Smooth muscle cell (in vitro differentiated cells): ENCODE measurements at regions not wholly inside any gene's neighbourhood (a gene's known extent, or its start where the extent isn't known, plus 50 kb on each side); places are given as distances from the start of the nearest gene placed in this dataset.

Experiments used
- DNase-seq: peaks from one replicate; lab custom pipeline; 2025; ENCODE audit not compliant: unreplicated experiment; lab: John Stamatoyannopoulos, UW
- H2AFZ ChIP-seq: fragments of 200-600 bp; sonication (generic); 2 replicates; pipeline ENCODE4 v1.6.0; 2016; ENCODE audit warnings: antibody characterized with exemption, low read depth, mild to moderate bottlenecking
- H3F3A ChIP-seq: fragments of 200-600 bp; sonication (generic); 2 replicates; pipeline ENCODE4 v1.6.0; 2017; ENCODE audit warnings: antibody characterized with exemption, low read depth
- H3K27ac ChIP-seq: fragments of 200-600 bp; sonication (generic); 2 replicates; pipeline ENCODE4 v1.5.1; 2016; ENCODE audit warnings: low read depth, mild to moderate bottlenecking
- H3K27me3 ChIP-seq: fragments of 200-600 bp; sonication (generic); 2 replicates; pipeline ENCODE4 v1.6.1; 2016; ENCODE audit warnings: low read depth, mild to moderate bottlenecking
- H3K36me3 ChIP-seq: fragments of 200-600 bp; sonication (generic); 2 replicates; pipeline ENCODE4 v1.5.1; 2016; ENCODE audit warnings: low read depth
- H3K4me1 ChIP-seq: fragments of 200-600 bp; sonication (generic); 2 replicates; pipeline ENCODE4 v1.5.1; 2016; ENCODE audit warnings: low read depth
- H3K4me2 ChIP-seq: fragments of 200-600 bp; sonication (generic); 2 replicates; pipeline ENCODE4 v1.6.0; 2016; ENCODE audit warnings: mild to moderate bottlenecking
- H3K4me3 ChIP-seq: fragments of 200-600 bp; sonication (generic); 2 replicates; pipeline ENCODE4 v1.5.1; 2016; ENCODE audit warnings: mild to moderate bottlenecking
- H3K79me2 ChIP-seq: fragments of 200-600 bp; sonication (generic); 2 replicates; pipeline ENCODE4 v1.6.0; 2016; ENCODE audit warnings: low read depth, mild to moderate bottlenecking
- H3K9ac ChIP-seq: fragments of 200-600 bp; sonication (generic); 2 replicates; pipeline ENCODE4 v1.6.0; 2016; ENCODE audit warnings: low read depth
- H3K9me3 ChIP-seq: fragments of 200-600 bp; sonication (generic); replicated peaks from 2 replicates; pipeline ENCODE4 v1.5.1; 2016; ENCODE audit warnings: low read depth
- H4K20me1 ChIP-seq: fragments of 200-600 bp; sonication (generic); 2 replicates; pipeline ENCODE4 v1.6.0; 2016; ENCODE audit warnings: low read depth
- WGBS: methylation state at CpG from one replicate; pipeline ENCODE4 v1.1.7; 2016; ENCODE audit warnings: low lambda C conversion rate; 5-methylcytosine and 5-hydroxymethylcytosine counted together
- TF ChIP-seq, protein P1 (sequence below): fragments of 200-600 bp; sonication (generic); IDR thresholded peaks from 2 replicates; pipeline ENCODE4 v1.5.1; 2017; ENCODE audit warnings: borderline replicate concordance, mild to moderate bottlenecking, antibody characterized with exemption; ENCODE audit not compliant: insufficient read depth, poor library complexity, severe bottlenecking

DNA sequence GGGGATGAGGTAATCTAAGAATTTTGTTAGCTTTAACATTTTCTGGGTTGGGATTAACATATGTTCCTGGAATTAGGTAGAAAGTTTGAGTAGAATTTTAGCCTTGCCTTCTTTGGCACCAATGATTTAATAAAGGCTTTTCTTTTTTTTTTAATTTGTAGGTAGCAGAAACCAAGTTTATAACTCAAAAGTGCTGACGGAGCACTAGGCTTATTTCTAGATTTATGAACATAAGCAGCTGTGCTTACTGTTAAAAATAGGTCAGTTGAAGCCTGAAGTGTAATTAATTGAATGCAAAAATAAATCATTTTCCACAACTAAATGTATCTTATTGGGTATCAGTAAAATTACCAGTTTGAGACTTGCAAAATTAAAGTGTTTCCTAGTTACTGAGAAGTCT is 62.4 kb downstream of the TAF11L14 start:
- Histone ChIP-seq H2AFZ (no peak overlapping the region), H3K4me1 (no peaks in the 10 kb centered on the region), H3K4me3 (no peak overlapping the region), H3K9ac (no peak overlapping the region), H3K4me2 (no peak overlapping the region), H3F3A (no peaks in the 10 kb centered on the region), H3K9me3 (no peaks in the 10 kb centered on the region), H3K27ac (no peak overlapping the region), H3K79me2 (no peaks in the 10 kb centered on the region), H4K20me1 (no peaks in the 10 kb centered on the region), H3K36me3 (no peaks in the 10 kb centered on the region), H3K27me3 (no peaks in the 10 kb centered on the region)
- no peak for DNase-seq
- WGBS: 63% methylated on average over 1 of the region's 1 CpG
- TF ChIP-seq, protein P1, sequence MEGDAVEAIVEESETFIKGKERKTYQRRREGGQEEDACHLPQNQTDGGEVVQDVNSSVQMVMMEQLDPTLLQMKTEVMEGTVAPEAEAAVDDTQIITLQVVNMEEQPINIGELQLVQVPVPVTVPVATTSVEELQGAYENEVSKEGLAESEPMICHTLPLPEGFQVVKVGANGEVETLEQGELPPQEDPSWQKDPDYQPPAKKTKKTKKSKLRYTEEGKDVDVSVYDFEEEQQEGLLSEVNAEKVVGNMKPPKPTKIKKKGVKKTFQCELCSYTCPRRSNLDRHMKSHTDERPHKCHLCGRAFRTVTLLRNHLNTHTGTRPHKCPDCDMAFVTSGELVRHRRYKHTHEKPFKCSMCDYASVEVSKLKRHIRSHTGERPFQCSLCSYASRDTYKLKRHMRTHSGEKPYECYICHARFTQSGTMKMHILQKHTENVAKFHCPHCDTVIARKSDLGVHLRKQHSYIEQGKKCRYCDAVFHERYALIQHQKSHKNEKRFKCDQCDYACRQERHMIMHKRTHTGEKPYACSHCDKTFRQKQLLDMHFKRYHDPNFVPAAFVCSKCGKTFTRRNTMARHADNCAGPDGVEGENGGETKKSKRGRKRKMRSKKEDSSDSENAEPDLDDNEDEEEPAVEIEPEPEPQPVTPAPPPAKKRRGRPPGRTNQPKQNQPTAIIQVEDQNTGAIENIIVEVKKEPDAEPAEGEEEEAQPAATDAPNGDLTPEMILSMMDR: no peak

DNA sequence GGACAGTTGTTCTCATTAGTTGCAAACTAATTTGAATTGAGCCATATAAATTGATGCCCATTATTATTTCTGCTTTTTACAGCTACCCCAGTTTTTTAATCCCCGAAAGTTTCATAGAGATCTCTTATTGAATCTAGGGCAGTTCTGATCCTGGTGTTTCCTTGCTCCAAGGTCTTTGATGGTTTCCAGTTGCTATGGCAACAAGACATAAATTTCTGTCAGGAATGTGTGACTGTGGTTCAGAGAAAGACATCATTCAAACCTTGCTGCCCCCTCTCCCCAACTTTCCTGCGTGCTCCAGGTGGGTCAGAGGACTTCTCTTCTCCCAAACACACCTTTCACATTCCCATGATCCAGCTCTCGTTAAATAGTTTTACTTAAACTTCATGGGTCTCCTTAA is 63.4 kb downstream of the TAF11L14 start:
- Histone ChIP-seq H3F3A (no peaks in the 10 kb centered on the region), H3K9ac (no peak overlapping the region), H3K4me3 (no peak overlapping the region), H3K27me3 (no peaks in the 10 kb centered on the region), H3K4me1 (no peaks in the 10 kb centered on the region), H3K36me3 (no peaks in the 10 kb centered on the region), H4K20me1 (no peaks in the 10 kb centered on the region), H3K79me2 (no peaks in the 10 kb centered on the region), H3K4me2 (no peak overlapping the region), H3K27ac (no peak overlapping the region), H2AFZ (no peak overlapping the region), H3K9me3 (no peaks in the 10 kb centered on the region)
- DNase-seq: no peak
- 72% methylated on average over 3 of the region's 3 CpGs for WGBS
- TF ChIP-seq, protein P1: no peak

DNA sequence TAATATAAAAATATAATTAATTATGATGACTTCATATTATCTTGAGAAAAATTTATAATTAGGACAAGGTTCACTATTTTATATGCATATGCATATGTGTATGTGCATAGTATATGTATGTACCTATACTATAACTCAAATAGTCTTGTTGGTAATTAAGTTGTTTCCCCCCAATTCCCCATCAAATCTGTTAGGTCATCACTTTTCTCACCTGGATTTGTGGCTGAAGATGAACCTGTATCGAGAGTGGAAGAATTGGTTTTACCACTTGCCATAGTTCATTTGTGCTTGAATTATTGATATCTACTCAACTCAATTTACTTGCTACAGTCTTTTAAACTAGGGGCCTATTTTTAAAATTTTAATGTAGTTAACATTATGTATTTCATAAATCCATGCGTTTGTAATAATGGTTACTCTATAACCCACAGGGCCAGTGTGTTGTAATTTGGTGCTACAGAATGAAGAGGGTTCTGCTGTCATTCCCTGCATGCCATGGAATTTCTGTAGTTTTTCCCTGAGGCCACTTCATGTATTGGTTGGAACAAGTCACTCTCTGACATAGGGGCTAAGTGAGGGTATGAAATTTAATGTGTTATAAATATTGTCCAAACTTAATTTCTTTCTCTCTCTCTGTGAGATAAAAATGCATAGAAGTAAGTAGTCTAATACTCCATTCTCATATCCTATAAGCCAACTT is 74.9 kb downstream of the TAF11L14 start:
- TF ChIP-seq, protein P1: no peak
- DNase-seq: no peak
- H3K79me2 ChIP-seq: no peaks in the 10 kb centered on the region

DNA sequence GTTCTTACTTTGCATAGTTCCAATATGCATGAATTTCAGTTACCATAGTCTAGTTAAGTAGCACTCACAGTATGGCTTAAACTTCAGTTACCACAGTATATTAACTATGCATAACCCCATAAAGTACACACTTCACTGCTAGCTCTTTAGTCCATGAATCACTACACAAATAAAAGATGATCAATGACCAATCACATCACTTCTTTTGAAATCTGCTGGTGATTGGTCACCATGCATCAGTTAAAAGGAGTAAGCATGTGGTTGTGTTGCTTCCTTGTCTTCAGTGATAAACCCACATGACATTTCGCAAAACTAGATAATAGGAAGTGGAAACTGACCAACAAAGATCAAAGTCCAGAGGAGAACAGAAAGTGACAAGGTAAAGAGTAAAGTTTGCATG is 79.0 kb downstream of the TAF11L14 start:
- Histone ChIP-seq H4K20me1 (no peaks in the 10 kb centered on the region), H3K79me2 (no peaks in the 10 kb centered on the region), H3K4me2 (no peak overlapping the region), H3K9me3 (no peaks in the 10 kb centered on the region), H3K4me1 (no peaks in the 10 kb centered on the region), H3K27me3 (no peaks in the 10 kb centered on the region), H3K36me3 (no peaks in the 10 kb centered on the region), H3F3A (no peaks in the 10 kb centered on the region), H3K9ac (no peak overlapping the region), H3K4me3 (no peak overlapping the region), H2AFZ (no peak overlapping the region), H3K27ac (no peak overlapping the region)
- WGBS: 91% methylated on average over 1 of the region's 1 CpG
- TF ChIP-seq, protein P1: no peak
- no peak for DNase-seq

More for the DNA sequence above, 74.9 kb downstream of the TAF11L14 start:
- no peak overlapping the region for H3K4me2 ChIP-seq
- H3K27ac ChIP-seq: no peak overlapping the region
- no peak overlapping the region for H3K9ac ChIP-seq
- H4K20me1 ChIP-seq: no peaks in the 10 kb centered on the region
- H3K4me3 ChIP-seq: no peak overlapping the region
- H3F3A ChIP-seq: no peaks in the 10 kb centered on the region
- no peak overlapping the region for H2AFZ ChIP-seq
- no peaks in the 10 kb centered on the region for H3K4me1 ChIP-seq
- WGBS: 88% methylated on average over 2 of the region's 2 CpGs
- no peaks in the 10 kb centered on the region for H3K36me3 ChIP-seq
- H3K27me3 ChIP-seq: no peaks in the 10 kb centered on the region
- no peaks in the 10 kb centered on the region for H3K9me3 ChIP-seq
